ENCODE measurements at regions not wholly inside any gene's neighbourhood (a gene's known extent, or its start where the extent isn't known, plus 50 kb on each side); places are given as distances from the start of the nearest gene placed in this dataset.

GRCh38 chr10:131402771-131403650, 91.5 kb upstream of the TCERG1L start:
- Histone ChIP-seq H3K4me3 (no peak overlapping the region), H3K4me1 (no peaks in the 10 kb centered on the region), H3K27ac (no peak overlapping the region), H3K36me3 (no peaks in the 10 kb centered on the region), H3K27me3 (peaks cover 0 to 22% of the 10 kb centered on the region in 2 donors), H3K9me3 (no peaks in the 10 kb centered on the region)
- no peak for TF ChIP-seq CTCF (IDR thresholded peaks at IDR 0.05)
- intact Hi-C loops (cut with DNase I; ENCODE audit: low total_unique reads): no loop called here
- DNase-seq: no peak

- TF ChIP-seq CTCF (IDR thresholded peaks at IDR 0.05): no peak
Measured at GRCh38 chr10:131403936-131404335, 92.4 kb upstream of the TCERG1L start.

GRCh38 chr10:131404886-131405285, 93.4 kb upstream of the TCERG1L start:
- no peak for TF ChIP-seq CTCF (IDR thresholded peaks at IDR 0.05)
- Histone ChIP-seq H3K36me3 (no peaks in the 10 kb centered on the region), H3K4me3 (no peak overlapping the region), H3K9me3 (no peaks in the 10 kb centered on the region), H3K4me1 (no peaks in the 10 kb centered on the region), H3K27me3 (peaks cover 0 to 22% of the 10 kb centered on the region in 2 donors), H3K27ac (no peak overlapping the region)
- intact Hi-C loops (cut with DNase I; ENCODE audit: low total_unique reads): no loop called here
- DNase-seq: no peak

More at GRCh38 chr10:131403936-131404335, 92.4 kb upstream of the TCERG1L start:
- Histone ChIP-seq H3K36me3 (no peaks in the 10 kb centered on the region), H3K27ac (no peak overlapping the region), H3K4me1 (no peaks in the 10 kb centered on the region), H3K9me3 (no peaks in the 10 kb centered on the region), H3K27me3 (peaks cover 0 to 22% of the 10 kb centered on the region in 2 donors), H3K4me3 (no peak overlapping the region)
- DNase-seq: no peak
- intact Hi-C loops (cut with DNase I; ENCODE audit: low total_unique reads): no loop called here

- TF ChIP-seq CTCF (IDR thresholded peaks at IDR 0.05): no peak
- intact Hi-C loops (cut with DNase I; ENCODE audit: low total_unique reads): no loop called here
- no peaks in the 10 kb centered on the region for H3K36me3 ChIP-seq
- H3K4me1 ChIP-seq: no peaks in the 10 kb centered on the region
- no peak overlapping the region for H3K27ac ChIP-seq
- no peak for DNase-seq
- H3K9me3 ChIP-seq: no peaks in the 10 kb centered on the region
- no peak overlapping the region for H3K4me3 ChIP-seq
- H3K27me3 ChIP-seq: peaks cover 0 to 21% of the 10 kb centered on the region in 2 donors
Measured at GRCh38 chr10:131406676-131407392, 95.3 kb upstream of the TCERG1L start.

GRCh38 chr10:131418681-131419080, 107.2 kb upstream of the TCERG1L start:
- Histone ChIP-seq H3K36me3 (no peaks in the 10 kb centered on the region), H3K4me1 (no peaks in the 10 kb centered on the region), H3K9me3 (peaks cover 0 to 9% (median 0%) of the 10 kb centered on the region in 3 donors), H3K27ac (no peak overlapping the region), H3K27me3 (no peaks in the 10 kb centered on the region), H3K4me3 (no peak overlapping the region)
- intact Hi-C loops (cut with DNase I; ENCODE audit: low total_unique reads): loop anchor here (5.0 kb wide), 1 partner anchor 199 kb away; no protein-coding TSS in a partner anchor
- no peak for TF ChIP-seq CTCF (IDR thresholded peaks at IDR 0.05)
- DNase-seq: no peak

Data from tibial artery (tissue), 4 donors.